Activated B cell treated with CpG ODN at 0.5 μM for 24 hours (primary cell): ENCODE measurements at regions not wholly inside any gene's neighbourhood (a gene's known extent, or its start where the extent isn't known, plus 50 kb on each side); places are given as distances from the start of the nearest gene placed in this dataset.

ENCODE experiments used
- ATAC-seq: fragments of 200-7000 bp; cut with Tn5 transposase; one replicate; pipeline ENCODE4 v1.10.0; 2021; ENCODE audit warnings: low read depth, mild to moderate bottlenecking, moderate library complexity
- CTCF ChIA-PET: fragments of 350-600 bp; sonication (Branson Sonifier 250); formaldehyde crosslinking; loops from one replicate; lab custom pipeline; 2021; ENCODE audit warnings: antibody characterized with exemption; lab: Charles Lee
- POLR2A ChIA-PET: fragments of 350-600 bp; sonication (Branson Sonifier 250); formaldehyde crosslinking; loops from one replicate; lab custom pipeline; 2021; ENCODE audit warnings: antibody characterized with exemption; lab: Charles Lee
- DNase-seq: peaks from one replicate; pipeline ENCODE4 v3.0.0; 2022
- H3K27ac Mint-ChIP-seq: one replicate; pipeline ENCODE4 v1.8.0; 2020; ENCODE audit warnings: mixed read lengths
- H3K27me3 Mint-ChIP-seq: one replicate; pipeline ENCODE4 v1.8.0; 2021; ENCODE audit warnings: mixed read lengths
- H3K36me3 Mint-ChIP-seq: one replicate; pipeline ENCODE4 v1.8.0; 2021; ENCODE audit warnings: low read depth, mixed read lengths
- H3K4me1 Mint-ChIP-seq: one replicate; pipeline ENCODE4 v1.8.0; 2021; ENCODE audit warnings: mixed read lengths
- H3K4me3 Mint-ChIP-seq: one replicate; pipeline ENCODE4 v1.8.0; 2020; ENCODE audit warnings: mild to moderate bottlenecking, mixed read lengths
- H3K9me3 Mint-ChIP-seq: one replicate; pipeline ENCODE4 v1.8.0; 2020; ENCODE audit warnings: mixed read lengths
- intact Hi-C: fragments of 100-400 bp; cut with micrococcal nuclease; formaldehyde crosslinking; loops from one replicate; pipeline ENCODE4 v1.15.1; 2024
- TF ChIP-seq, protein P1 (sequence below): fragments of 200-600 bp; IDR thresholded peaks from one replicate; pipeline ENCODE4 v1.8.0; 2022; ENCODE audit warnings: antibody characterized with exemption, mild to moderate bottlenecking

DNA sequence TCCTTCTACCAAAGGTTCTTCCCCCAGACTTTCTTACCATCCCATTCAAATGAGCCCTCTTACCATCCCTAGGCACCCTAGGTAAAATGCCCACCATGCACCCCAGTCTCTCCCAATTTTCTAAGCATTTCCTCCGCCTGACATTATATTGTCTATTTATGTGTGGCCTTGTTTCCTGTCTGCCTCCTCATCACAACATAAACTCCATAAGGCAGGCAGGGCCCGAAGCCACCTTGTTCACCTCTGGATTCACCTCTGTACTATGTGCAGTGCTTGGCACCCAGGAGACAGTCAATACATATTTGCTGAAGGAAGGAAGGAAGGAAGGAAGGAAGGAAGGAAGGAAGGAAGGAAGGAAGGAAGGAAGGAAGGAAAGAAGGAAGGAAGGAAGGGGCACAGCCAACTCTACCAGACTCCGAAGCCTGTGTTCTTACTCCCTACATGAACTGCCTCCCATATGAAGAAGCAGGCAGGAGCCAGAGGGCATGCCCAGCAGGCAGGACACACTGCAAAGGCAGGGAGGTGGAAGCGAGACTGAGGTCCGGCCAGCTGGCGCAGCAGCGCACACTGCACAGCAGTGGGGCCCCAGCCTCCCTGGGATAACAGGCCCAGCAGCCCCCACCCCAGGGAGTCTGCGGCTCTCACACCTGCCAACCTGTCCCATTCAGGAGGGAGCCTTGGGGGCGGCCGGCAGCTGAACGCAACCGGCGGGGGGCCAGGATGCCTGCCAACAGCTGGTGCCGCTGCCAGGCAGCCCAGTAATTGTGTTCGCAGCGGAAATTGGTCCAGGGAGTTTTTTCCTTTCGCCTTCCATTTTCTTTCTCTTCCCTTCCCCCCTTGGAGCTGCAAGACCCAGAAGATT lies 106.0 kb upstream of the LINGO1 start:
- Mint-ChIP-seq H3K9me3 (no peaks in the 10 kb centered on the region), H3K27ac (no peak overlapping the region), H3K36me3 (no peaks in the 10 kb centered on the region), H3K4me1 (no peaks in the 10 kb centered on the region), H3K27me3 (peaks cover 8% of the 10 kb centered on the region), H3K4me3 (no peak overlapping the region)
- ChIA-PET CTCF (no interaction called here), POLR2A (no interaction called here)
- DNase-seq (no peak), ATAC-seq (no peak)
- intact Hi-C loops, result no loop called here
- TF ChIP-seq, protein P1, sequence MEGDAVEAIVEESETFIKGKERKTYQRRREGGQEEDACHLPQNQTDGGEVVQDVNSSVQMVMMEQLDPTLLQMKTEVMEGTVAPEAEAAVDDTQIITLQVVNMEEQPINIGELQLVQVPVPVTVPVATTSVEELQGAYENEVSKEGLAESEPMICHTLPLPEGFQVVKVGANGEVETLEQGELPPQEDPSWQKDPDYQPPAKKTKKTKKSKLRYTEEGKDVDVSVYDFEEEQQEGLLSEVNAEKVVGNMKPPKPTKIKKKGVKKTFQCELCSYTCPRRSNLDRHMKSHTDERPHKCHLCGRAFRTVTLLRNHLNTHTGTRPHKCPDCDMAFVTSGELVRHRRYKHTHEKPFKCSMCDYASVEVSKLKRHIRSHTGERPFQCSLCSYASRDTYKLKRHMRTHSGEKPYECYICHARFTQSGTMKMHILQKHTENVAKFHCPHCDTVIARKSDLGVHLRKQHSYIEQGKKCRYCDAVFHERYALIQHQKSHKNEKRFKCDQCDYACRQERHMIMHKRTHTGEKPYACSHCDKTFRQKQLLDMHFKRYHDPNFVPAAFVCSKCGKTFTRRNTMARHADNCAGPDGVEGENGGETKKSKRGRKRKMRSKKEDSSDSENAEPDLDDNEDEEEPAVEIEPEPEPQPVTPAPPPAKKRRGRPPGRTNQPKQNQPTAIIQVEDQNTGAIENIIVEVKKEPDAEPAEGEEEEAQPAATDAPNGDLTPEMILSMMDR, result no peak

DNA sequence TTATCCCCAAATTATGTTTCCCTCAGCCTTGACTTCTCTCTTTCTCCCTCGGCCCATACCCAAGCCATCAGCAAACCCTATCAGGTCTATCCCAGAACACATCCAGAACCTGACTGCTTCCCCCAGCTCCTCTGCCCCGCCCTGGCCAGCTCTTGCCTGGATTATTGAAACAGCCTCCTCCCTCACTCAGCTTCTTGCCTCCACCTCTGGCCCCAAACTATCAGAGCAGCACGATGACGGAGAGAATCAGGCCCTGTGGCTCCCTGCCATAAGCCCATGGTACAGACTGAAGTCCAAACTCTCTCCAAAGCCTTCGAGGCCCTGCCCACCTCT lies 105.3 kb upstream of the LINGO1 start:
- Mint-ChIP-seq H3K36me3 (no peaks in the 10 kb centered on the region), H3K4me3 (no peak overlapping the region), H3K4me1 (no peaks in the 10 kb centered on the region), H3K27ac (no peak overlapping the region), H3K27me3 (peaks cover 10% of the 10 kb centered on the region), H3K9me3 (no peaks in the 10 kb centered on the region)
- CTCF ChIA-PET, result no interaction called here
- POLR2A ChIA-PET, result no interaction called here
- intact Hi-C loops, result no loop called here
- DNase-seq (no peak), ATAC-seq (no peak)
- TF ChIP-seq, protein P1, result no peak

DNA sequence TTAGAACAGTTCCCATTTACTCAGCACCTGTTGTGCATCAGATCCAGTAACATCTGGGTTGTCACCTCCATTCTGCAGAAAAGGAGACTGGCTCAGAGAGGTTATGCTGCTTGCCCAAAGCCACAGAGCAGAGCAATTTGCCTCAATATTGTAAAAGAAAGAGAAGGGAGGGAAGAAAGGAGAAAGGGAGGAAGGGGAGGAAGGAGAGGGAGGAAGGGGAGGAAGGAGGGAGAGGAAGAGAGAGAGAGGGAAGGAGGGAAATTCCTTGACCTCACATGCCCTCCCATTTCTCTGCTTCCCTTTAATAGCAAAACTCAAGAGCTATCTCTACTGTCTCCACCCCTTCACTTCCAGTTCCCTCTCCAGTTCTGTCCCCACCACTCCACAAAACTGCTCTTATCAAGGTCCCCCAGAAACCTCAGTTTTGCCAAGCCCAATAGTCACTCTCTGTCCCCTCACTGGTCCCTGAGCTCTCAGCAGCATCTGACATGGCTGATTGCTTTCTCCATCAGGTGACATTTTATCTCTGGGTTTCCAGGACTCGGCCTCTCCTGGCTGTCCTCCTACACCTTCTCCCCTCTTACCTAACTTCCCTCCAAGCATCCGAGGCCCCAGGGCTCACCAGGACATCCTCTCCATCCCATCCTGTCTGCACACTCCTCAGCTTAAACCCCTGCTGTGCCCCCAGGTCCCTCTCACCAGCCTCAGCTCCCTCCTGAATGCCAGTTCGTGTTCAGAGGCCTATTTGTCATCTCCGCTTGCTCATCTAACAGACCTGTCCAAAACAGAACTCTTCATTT lies 104.7 kb upstream of the LINGO1 start:
- intact Hi-C loops, result no loop called here
- ATAC-seq (no peak), DNase-seq (no peak)
- TF ChIP-seq, protein P1, result no peak
- ChIA-PET CTCF (no interaction called here), POLR2A (no interaction called here)
- Mint-ChIP-seq H3K27me3 (peaks cover 10% of the 10 kb centered on the region), H3K9me3 (no peaks in the 10 kb centered on the region), H3K27ac (no peak overlapping the region), H3K4me1 (no peaks in the 10 kb centered on the region), H3K4me3 (no peak overlapping the region), H3K36me3 (no peaks in the 10 kb centered on the region)

DNA sequence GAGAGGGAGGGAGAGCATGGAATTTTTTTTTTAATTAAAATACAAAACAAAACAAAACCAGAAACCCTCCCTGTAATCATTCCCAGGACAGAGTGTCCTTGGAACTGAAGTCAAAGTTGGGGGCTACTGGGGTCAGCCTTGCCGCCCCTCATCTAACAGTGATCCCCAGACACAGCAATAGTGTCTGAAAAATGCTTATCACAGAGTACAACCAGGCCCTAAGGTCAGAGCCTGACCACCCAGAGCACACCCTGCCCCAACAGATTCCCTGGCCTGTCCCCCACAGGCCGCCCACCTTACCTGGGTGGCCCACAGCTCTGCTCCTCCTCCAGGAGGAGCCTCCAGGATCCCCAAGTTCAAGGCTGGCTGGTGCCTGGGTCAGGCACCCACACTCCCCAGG lies 101.6 kb upstream of the LINGO1 start:
- H3K36me3 Mint-ChIP-seq, result no peaks in the 10 kb centered on the region
- ChIA-PET POLR2A (no interaction called here), CTCF (no interaction called here)
- TF ChIP-seq, protein P1, result no peak
- DNase-seq, result no peak
- no peaks in the 10 kb centered on the region for H3K9me3 Mint-ChIP-seq
- H3K4me3 Mint-ChIP-seq, result no peak overlapping the region
- intact Hi-C loops, result no loop called here
- H3K4me1 Mint-ChIP-seq, result no peaks in the 10 kb centered on the region
- ATAC-seq, result no peak
- H3K27ac Mint-ChIP-seq, result no peak overlapping the region
- peaks cover 15% of the 10 kb centered on the region for H3K27me3 Mint-ChIP-seq

DNA sequence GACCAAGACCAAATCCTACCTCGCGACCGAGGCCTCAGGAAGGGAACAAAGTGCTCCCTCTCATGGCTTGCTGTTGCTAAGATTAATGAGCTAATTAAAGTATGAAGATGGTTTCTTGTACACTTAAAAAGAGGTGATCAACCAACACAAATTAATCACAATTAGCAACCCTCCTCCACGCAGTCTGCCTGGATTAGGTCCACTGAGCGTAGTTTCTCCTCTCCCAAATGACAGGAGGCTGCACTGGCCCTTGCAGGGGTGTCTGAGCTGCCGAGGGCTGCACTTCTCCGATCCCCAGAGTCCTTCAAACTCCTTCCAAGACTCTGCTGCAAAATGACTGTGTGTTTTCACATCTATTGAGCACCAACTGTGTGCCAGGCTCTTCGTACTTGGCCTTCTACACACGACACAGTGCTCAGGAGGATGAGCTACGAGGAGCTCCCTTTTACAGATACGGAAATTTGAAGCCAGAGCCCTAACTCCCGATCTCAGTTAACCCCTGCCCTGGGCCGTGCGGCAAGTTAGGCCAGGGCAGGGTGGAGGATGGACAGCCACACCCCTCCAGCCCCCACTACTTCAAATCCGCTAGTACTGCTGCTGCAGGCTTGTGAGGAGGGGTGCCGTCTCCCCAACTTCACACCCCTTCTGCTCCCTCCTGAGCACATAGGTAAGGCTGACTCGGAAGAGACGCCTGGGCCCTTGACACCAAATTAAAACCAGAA lies 101.0 kb upstream of the LINGO1 start:
- peaks cover 15% of the 10 kb centered on the region for H3K27me3 Mint-ChIP-seq
- H3K36me3 Mint-ChIP-seq, result no peaks in the 10 kb centered on the region
- intact Hi-C loops, result no loop called here
- ChIA-PET POLR2A (no interaction called here), CTCF (no interaction called here)
- no peak for DNase-seq
- no peaks in the 10 kb centered on the region for H3K4me1 Mint-ChIP-seq
- TF ChIP-seq, protein P1, result no peak
- no peak for ATAC-seq
- H3K27ac Mint-ChIP-seq, result no peak overlapping the region
- H3K9me3 Mint-ChIP-seq, result no peaks in the 10 kb centered on the region
- H3K4me3 Mint-ChIP-seq, result no peak overlapping the region
